SK-MEL-5 (cell line): ENCODE measurements at regions not wholly inside any gene's neighbourhood (a gene's known extent, or its start where the extent isn't known, plus 50 kb on each side); places are given as distances from the start of the nearest gene placed in this dataset.

Source experiments
- DNase-seq: peaks from one replicate; pipeline ENCODE4 v3.0.0-alpha.2; 2016; ENCODE audit warnings: low read depth, low spot score
- in situ Hi-C: cut with HindIII; loops from 2 replicates; pipeline ENCODE4 v1.10.0; 2016; ENCODE audit warnings: low sequenced_read_pairs, high pct_unique_total_duplicates, low pct_unique_long_range_greater_than_20kb

GRCh38 chr2:9749546-9750223 lies 93.6 kb upstream of the TAF1B start:
- in situ Hi-C loops: no loop called here
- DNase-seq: no peak

- DNase-seq: no peak
- in situ Hi-C loops: no loop called here
Measured at GRCh38 chr2:9750224-9751215, 92.8 kb upstream of the TAF1B start.

- DNase-seq: no peak
- in situ Hi-C loops: no loop called here
Measured at GRCh38 chr2:9751831-9752230, 91.4 kb upstream of the TAF1B start.

GRCh38 chr2:9752441-9753275 lies 90.6 kb upstream of the TAF1B start:
- DNase-seq: no peak
- in situ Hi-C loops: no loop called here

GRCh38 chr2:9753276-9753600 lies 90.0 kb upstream of the TAF1B start:
- DNase-seq: no peak
- in situ Hi-C loops: no loop called here

GRCh38 chr2:9753665-9754531 lies 89.4 kb upstream of the TAF1B start:
- no peak for DNase-seq
- in situ Hi-C loops: no loop called here

- in situ Hi-C loops: no loop called here
- DNase-seq: no peak
Measured at GRCh38 chr2:9754532-9754887, 88.8 kb upstream of the TAF1B start.

- in situ Hi-C loops: no loop called here
- DNase-seq: no peak
Measured at GRCh38 chr2:9755008-9755407, 88.3 kb upstream of the TAF1B start.

- in situ Hi-C loops: no loop called here
- DNase-seq: no peak
Measured at GRCh38 chr2:9755638-9756037, 87.6 kb upstream of the TAF1B start.

- no peak for DNase-seq
- in situ Hi-C loops: no loop called here
Measured at GRCh38 chr2:9756692-9757250, 86.5 kb upstream of the TAF1B start.

GRCh38 chr2:9757501-9758264 lies 85.6 kb upstream of the TAF1B start:
- DNase-seq: no peak

GRCh38 chr2:9758741-9759140 lies 84.5 kb upstream of the TAF1B start:
- DNase-seq: peak; percentile 30

More at GRCh38 chr2:9757501-9758264, 85.6 kb upstream of the TAF1B start:
- in situ Hi-C loops: no loop called here

GRCh38 chr2:9760069-9760901 lies 83.0 kb upstream of the TAF1B start:
- in situ Hi-C loops: no loop called here
- no peak for DNase-seq

More at GRCh38 chr2:9758741-9759140, 84.5 kb upstream of the TAF1B start:
- in situ Hi-C loops: no loop called here

- in situ Hi-C loops: no loop called here
- no peak for DNase-seq
Measured at GRCh38 chr2:9760902-9761228, 82.4 kb upstream of the TAF1B start.

- in situ Hi-C loops: no loop called here
Measured at GRCh38 chr2:9761577-9761976, 81.7 kb upstream of the TAF1B start.

GRCh38 chr2:9762164-9762563 lies 81.1 kb upstream of the TAF1B start:
- no peak for DNase-seq
- in situ Hi-C loops: no loop called here

More at GRCh38 chr2:9761577-9761976, 81.7 kb upstream of the TAF1B start:
- DNase-seq: no peak
